ENCODE measurements at regions not wholly inside any gene's neighbourhood (a gene's known extent, or its start where the extent isn't known, plus 50 kb on each side); places are given as distances from the start of the nearest gene placed in this dataset.

DNA sequence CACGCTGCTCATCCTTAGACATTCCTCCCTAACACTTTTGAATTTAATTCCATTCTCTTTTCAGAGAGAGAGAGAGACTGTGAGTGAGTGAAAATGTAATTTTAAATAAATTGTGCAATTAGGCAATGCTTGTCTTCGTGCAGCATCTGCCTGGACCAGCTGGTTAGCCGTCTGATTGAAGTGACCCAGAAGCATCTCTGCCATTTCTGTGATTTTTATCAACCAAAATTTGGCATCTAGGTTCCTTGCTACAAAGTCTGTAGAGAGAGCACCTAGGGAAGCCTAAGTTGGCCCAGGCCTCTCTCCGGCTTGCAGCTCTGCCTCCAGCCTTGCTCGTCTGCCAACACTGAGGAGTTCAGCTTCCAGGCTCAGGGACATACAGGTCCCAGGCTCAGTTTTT lies 138.6 kb upstream of the GPR12 start:
- no peak for DNase-seq (ENCODE audit: extremely low spot score, unreplicated experiment)
- H3K4me3 Mint-ChIP-seq = no peak overlapping the region
- no peak overlapping the region for H3K27ac Mint-ChIP-seq
- TF ChIP-seq, protein P1, sequence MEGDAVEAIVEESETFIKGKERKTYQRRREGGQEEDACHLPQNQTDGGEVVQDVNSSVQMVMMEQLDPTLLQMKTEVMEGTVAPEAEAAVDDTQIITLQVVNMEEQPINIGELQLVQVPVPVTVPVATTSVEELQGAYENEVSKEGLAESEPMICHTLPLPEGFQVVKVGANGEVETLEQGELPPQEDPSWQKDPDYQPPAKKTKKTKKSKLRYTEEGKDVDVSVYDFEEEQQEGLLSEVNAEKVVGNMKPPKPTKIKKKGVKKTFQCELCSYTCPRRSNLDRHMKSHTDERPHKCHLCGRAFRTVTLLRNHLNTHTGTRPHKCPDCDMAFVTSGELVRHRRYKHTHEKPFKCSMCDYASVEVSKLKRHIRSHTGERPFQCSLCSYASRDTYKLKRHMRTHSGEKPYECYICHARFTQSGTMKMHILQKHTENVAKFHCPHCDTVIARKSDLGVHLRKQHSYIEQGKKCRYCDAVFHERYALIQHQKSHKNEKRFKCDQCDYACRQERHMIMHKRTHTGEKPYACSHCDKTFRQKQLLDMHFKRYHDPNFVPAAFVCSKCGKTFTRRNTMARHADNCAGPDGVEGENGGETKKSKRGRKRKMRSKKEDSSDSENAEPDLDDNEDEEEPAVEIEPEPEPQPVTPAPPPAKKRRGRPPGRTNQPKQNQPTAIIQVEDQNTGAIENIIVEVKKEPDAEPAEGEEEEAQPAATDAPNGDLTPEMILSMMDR (conservative IDR thresholded peaks at IDR 0.05) = no peak
- peaks cover 31% of the 10 kb centered on the region for H3K27me3 Mint-ChIP-seq
- H3K9me3 Mint-ChIP-seq = no peaks in the 10 kb centered on the region
- peaks cover 4% of the 10 kb centered on the region for H3K4me1 Mint-ChIP-seq (ENCODE audit: unreplicated experiment)
- H3K36me3 Mint-ChIP-seq = no peaks in the 10 kb centered on the region

DNA sequence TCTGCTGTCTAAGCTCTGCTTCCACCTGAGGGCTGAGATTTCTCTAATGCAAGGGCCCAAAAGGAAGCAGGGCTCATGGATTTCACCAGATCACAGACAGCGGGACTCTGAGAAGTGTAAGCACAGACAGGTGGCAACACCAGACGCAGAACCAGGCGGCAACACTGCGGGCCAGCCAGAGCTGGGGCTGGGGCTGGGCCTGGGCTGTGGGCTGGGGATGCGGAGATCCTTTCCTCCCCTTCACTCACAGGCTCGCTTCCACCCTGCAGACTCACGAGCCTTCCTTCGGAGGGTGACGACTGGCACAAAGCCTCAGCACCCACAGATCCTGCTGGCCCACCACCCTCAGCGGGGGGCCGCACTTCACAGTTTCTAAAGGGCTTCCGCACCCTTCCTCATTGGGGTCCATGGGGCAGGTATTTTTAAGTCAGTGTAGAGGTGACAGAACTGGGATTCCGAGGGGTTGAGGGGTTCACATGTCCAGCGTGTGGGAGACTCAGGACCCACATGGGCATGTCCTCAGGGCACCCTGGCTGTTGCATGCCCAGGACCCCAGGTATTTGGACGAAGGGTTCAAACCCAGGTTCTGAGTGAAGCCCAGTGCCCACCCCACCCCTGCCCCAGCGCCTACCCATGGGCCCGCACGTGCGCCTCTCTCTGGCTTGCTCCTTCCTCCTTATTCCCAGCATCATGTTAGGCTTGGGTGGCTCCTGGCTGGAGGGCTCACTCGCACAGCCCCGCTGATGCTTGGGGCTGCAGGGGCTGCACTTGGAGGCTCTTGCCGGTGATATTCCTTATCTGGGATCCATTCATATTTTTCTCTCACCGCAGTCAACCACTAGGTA lies 137.3 kb upstream of the GPR12 start:
- no peaks in the 10 kb centered on the region for H3K36me3 Mint-ChIP-seq
- H3K27ac Mint-ChIP-seq = no peak overlapping the region
- peaks cover 35% of the 10 kb centered on the region for H3K27me3 Mint-ChIP-seq
- peaks cover 4% of the 10 kb centered on the region for H3K4me1 Mint-ChIP-seq (ENCODE audit: unreplicated experiment)
- TF ChIP-seq, protein P1 (conservative IDR thresholded peaks at IDR 0.05) = no peak
- no peak overlapping the region for H3K4me3 Mint-ChIP-seq
- no peak for DNase-seq (ENCODE audit: extremely low spot score, unreplicated experiment)
- H3K9me3 Mint-ChIP-seq = no peaks in the 10 kb centered on the region

DNA sequence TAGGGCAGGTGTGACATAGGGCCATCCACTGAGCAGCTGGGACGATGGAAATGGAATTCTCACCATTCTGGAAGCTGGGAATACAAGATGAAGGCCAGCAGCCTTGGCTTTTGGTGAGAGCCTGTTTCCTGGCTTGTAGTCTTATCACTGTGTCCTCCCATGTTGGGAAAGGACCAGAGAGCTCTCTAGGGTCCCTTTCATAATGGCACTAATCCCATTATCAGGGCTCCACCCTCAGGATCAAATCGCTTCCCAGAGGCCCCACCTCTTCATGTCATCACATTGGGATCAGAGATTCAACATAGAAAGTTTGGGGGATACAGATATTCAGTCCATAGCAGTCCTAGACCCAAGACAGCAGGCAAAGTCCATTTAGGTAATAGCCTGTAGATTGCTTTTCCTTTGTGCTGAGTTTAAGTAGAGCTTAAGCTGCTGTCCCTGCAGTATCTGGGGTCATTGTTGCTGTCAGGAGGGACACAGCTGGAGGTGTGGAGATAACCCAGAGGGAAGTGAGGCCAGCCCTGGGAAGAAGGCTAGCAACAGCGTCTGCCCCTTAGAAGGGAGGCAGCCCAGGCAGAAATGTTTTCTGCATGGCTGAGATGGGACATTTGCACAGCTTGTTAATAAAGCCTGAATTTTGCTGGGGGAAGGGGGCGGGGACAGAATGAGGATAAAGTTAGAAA lies 136.5 kb upstream of the GPR12 start:
- peaks cover 4% of the 10 kb centered on the region for H3K4me1 Mint-ChIP-seq (ENCODE audit: unreplicated experiment)
- peaks cover 37% of the 10 kb centered on the region for H3K27me3 Mint-ChIP-seq

DNA sequence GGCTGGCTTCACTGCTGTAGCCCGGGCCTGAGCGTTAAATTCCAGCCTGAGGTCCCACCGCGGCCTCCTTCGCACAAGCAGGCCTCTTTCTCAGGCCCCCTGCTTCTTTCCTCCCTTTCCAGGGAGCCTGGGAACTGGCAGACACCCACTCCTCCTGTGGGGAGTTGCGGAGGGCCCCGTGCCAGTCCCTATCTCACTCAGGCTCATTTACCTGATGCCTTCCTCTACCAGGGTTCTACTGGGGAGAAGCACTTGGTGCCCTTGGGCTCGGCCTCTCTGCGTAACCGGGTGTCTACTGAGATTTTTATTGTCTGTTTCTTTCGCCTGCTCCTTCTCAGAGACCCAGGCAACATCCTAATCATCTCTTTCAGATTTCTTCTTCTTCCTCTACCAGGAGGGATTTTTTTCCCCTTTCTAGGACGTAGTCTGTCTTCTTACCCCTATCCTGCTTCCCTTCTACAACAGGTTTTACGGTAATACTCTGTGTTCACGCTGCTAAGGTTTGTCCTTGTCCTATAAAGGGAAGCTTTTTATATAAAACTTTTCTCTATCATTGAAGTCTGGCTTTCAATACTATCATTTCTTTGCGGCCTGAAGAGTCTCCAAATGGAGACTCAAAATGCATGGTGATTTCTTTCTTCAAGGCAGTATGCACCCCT lies 135.4 kb upstream of the GPR12 start:
- Mint-ChIP-seq H3K27ac (no peak overlapping the region), H3K9me3 (no peaks in the 10 kb centered on the region), H3K36me3 (no peaks in the 10 kb centered on the region), H3K4me1 (ENCODE audit: unreplicated experiment) (peaks cover 4% of the 10 kb centered on the region), H3K4me3 (no peak overlapping the region), H3K27me3 (peaks cover 39% of the 10 kb centered on the region)
- DNase-seq (ENCODE audit: extremely low spot score, unreplicated experiment) = no peak
- TF ChIP-seq, protein P1 (conservative IDR thresholded peaks at IDR 0.05) = no peak

More for the DNA sequence above, 136.5 kb upstream of the GPR12 start:
- H3K27ac Mint-ChIP-seq = no peak overlapping the region
- H3K9me3 Mint-ChIP-seq = no peaks in the 10 kb centered on the region
- DNase-seq (ENCODE audit: extremely low spot score, unreplicated experiment) = no peak
- no peaks in the 10 kb centered on the region for H3K36me3 Mint-ChIP-seq
- no peak overlapping the region for H3K4me3 Mint-ChIP-seq
- TF ChIP-seq, protein P1 (conservative IDR thresholded peaks at IDR 0.05) = no peak

DNA sequence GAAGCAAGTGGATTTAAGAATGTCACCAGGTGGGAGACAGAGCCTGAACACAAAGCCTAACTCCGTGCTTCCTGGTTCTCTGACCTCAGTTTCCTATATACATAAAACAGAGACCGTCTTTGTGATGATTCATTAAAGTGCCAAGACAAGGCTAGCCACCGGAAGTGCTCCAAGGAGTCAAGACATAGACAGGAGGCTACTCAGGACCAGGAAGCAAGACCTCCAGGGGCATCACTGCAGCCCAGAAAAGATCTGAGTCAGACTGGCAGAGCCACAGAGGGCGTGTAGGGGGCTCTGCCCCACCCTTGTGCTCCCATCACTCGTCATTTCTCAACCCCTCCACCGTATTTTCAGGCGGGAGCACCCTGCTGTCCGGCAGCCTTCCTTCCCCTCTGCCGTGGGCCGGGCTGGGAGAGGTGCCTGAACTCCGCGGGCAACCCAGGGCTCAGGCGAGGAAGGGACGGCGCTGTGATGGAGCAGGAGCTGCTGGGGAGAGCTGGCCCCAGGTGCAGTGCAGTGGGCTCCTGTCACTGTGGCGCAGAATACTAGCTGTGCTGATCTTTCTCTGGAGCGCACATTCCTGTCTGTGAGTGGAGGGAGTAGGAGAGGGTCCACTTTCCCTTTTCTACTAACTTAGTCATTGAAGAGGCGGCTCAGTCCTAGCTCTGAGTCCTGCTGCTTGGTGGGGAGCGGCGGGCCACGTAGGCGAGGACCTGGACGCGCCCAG lies 134.7 kb upstream of the GPR12 start:
- Mint-ChIP-seq H3K4me3 (no peak overlapping the region), H3K36me3 (no peaks in the 10 kb centered on the region), H3K27me3 (peaks cover 35% of the 10 kb centered on the region), H3K27ac (no peak overlapping the region), H3K9me3 (no peaks in the 10 kb centered on the region), H3K4me1 (ENCODE audit: unreplicated experiment) (peaks cover 4% of the 10 kb centered on the region)
- no peak for DNase-seq (ENCODE audit: extremely low spot score, unreplicated experiment)
- TF ChIP-seq, protein P1 (conservative IDR thresholded peaks at IDR 0.05) = no peak
